Activated CD4-positive, alpha-beta memory T cell treated with anti-CD3 and anti-CD28 coated beads, Interleukin-2, amount 10 ng/mL, durations not matched to agents 7 days and 5 days (primary cell): ENCODE measurements at regions not wholly inside any gene's neighbourhood (a gene's known extent, or its start where the extent isn't known, plus 50 kb on each side); places are given as distances from the start of the nearest gene placed in this dataset.
A peak's percentile ranks its signal among the peaks of the same experiment; 100 is the strongest.

Source experiments
- CTCF ChIA-PET: fragments of 350-600 bp; sonication (Branson Sonifier 250); formaldehyde crosslinking; loops from one replicate; lab custom pipeline; 2021; ENCODE audit warnings: antibody characterized with exemption, inconsistent platforms; lab: Charles Lee
- POLR2A ChIA-PET: fragments of 350-600 bp; sonication (Branson Sonifier 250); formaldehyde crosslinking; loops from one replicate; lab custom pipeline; 2021; ENCODE audit warnings: antibody characterized with exemption; lab: Charles Lee
- DNase-seq: peaks from one replicate; pipeline ENCODE4 v3.0.0-alpha.2; 2020
- H3K27ac Mint-ChIP-seq: one replicate; pipeline ENCODE4 v1.8.0; 2021; ENCODE audit warnings: mild to moderate bottlenecking, mixed read lengths
- H3K27me3 Mint-ChIP-seq: one replicate; pipeline ENCODE4 v1.8.0; 2021; ENCODE audit warnings: mixed read lengths
- H3K36me3 Mint-ChIP-seq: one replicate; pipeline ENCODE4 v1.8.0; 2021; ENCODE audit warnings: low read depth, mixed read lengths
- H3K4me1 Mint-ChIP-seq: one replicate; pipeline ENCODE4 v1.8.0; 2021; ENCODE audit warnings: mixed read lengths
- H3K4me3 Mint-ChIP-seq: one replicate; pipeline ENCODE4 v1.8.0; 2021; ENCODE audit warnings: mild to moderate bottlenecking, mixed read lengths
- H3K9me3 Mint-ChIP-seq: one replicate; pipeline ENCODE4 v1.8.0; 2021; ENCODE audit warnings: mixed read lengths

DNA sequence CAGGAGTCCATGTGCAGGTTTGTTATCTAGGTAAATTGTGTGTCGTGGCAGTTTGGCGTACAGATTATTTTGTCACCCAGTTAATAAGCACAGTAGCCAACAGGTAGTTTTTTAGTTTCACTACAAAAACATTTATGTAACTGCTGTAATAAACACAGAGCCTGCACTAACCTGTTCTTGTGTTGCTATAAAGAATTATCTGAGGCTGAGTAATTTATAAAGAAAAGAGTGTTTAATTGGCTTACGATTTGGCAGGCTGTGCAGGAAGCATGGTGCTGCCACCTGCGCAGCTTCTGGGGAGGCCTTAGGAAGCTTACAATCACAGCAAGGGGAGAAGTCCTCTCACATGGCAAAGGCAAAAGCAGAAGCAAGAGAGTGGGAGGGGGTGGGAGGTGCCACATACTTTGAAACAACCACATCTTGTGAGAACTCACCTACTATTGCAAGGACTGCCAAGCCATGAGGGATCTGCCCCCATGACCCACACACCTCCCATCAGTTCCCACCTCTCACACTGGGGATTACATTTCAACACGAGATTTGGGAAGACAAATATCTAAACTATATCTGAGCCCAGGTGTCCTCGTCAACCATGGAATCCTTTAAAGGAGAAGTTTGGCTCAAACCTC, 266.4 kb upstream of the GRIP1 start:
- Mint-ChIP-seq H3K27me3 (peaks cover 8% of the 10 kb centered on the region), H3K36me3 (no peaks in the 10 kb centered on the region), H3K9me3 (no peaks in the 10 kb centered on the region), H3K27ac (no peak overlapping the region), H3K4me1 (peaks cover 4% of the 10 kb centered on the region), H3K4me3 (no peak overlapping the region)
- DNase-seq = no peak
- ChIA-PET POLR2A (no interaction called here), CTCF (no interaction called here)

DNA sequence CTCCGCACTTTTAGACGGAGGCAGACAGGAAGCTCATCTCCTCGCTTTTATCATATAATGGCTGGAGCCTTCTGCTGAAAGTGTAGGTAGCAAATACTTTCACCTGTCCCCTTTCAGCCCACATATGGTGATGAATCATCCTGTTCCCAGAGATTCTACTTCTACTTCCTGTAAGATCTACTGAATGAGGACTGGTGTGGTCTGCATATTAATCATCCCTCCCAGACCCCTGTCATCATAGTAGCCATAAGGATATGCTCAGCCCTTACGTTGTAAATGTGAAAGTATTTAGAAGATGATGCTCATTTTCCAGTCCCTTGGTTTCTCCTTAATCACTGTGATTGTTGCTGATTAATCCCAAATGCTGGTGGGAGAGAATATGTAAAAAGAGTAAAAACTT, 268.2 kb upstream of the GRIP1 start:
- no peaks in the 10 kb centered on the region for H3K9me3 Mint-ChIP-seq
- no peaks in the 10 kb centered on the region for H3K36me3 Mint-ChIP-seq
- H3K27me3 Mint-ChIP-seq = peaks cover 14% of the 10 kb centered on the region
- peaks cover 4% of the 10 kb centered on the region for H3K4me1 Mint-ChIP-seq
- CTCF ChIA-PET = no interaction called here
- POLR2A ChIA-PET = no interaction called here
- DNase-seq = no peak
- H3K27ac Mint-ChIP-seq = no peak overlapping the region
- no peak overlapping the region for H3K4me3 Mint-ChIP-seq

DNA sequence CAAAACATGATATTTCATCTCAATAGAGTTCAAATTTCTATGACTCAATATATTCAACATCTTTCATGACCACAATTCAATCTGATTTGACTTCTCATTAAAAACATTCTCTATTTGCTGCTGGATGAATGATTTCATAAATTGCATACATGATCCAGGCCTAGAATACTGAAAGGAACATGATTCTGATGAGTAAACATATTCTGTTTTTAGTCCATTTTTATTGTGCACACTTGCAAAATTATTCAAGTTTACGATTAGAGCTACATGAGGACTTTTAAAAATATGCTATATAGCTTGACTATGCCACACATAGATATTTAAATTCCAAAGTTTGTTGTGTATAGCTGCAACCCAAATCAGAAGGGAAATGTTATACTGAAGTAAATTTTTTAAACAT, 273.8 kb upstream of the GRIP1 start:
- H3K27me3 Mint-ChIP-seq = peaks cover 9% of the 10 kb centered on the region
- no peak for DNase-seq
- H3K36me3 Mint-ChIP-seq = no peaks in the 10 kb centered on the region
- CTCF ChIA-PET = no interaction called here
- POLR2A ChIA-PET = no interaction called here
- no peaks in the 10 kb centered on the region for H3K9me3 Mint-ChIP-seq
- no peak overlapping the region for H3K27ac Mint-ChIP-seq
- H3K4me3 Mint-ChIP-seq = no peak overlapping the region
- no peaks in the 10 kb centered on the region for H3K4me1 Mint-ChIP-seq

DNA sequence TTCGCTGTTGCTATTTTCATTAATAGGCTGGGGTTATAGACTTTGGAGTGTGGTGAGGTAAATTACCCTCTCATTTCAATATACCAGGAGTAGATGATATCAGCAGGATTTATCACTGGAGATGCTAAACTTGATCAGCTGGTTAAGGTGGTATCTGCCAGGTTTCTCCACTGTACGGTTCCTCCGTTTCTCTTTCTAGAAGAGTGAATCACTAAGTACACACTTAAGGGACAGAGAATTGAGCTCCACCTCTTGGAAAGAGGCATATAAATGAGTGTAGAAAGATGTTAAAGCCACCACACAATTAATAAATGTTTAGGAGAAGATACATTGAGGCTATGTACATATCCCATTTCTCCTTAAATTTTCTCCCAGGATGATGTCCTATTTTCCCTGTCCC, 277.4 kb upstream of the GRIP1 start:
- Mint-ChIP-seq H3K9me3 (no peaks in the 10 kb centered on the region), H3K27me3 (peaks cover 6% of the 10 kb centered on the region), H3K4me3 (no peak overlapping the region), H3K36me3 (no peaks in the 10 kb centered on the region), H3K4me1 (no peaks in the 10 kb centered on the region), H3K27ac (no peak overlapping the region)
- POLR2A ChIA-PET = no interaction called here
- CTCF ChIA-PET = no interaction called here
- no peak for DNase-seq

DNA sequence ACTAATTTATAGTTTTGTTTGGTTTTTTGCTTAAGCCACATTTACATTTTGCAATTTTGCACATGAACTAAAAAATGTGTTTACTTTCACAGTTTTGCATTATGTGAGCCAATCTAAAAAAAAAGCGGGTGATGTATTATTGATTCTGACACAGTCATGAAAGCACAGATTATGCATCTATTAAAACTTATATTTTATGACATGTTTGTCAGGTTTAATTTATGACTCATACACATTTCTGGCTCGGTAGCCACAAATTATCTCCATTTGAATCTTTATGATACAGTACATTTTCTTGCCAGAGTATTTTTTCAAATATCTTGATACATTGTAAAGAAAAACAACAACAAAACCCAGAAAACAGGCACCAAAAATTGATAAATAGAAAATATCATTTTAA, 280.4 kb upstream of the GRIP1 start:
- CTCF ChIA-PET = no interaction called here
- Mint-ChIP-seq H3K4me1 (peaks cover under 1% of the 10 kb centered on the region), H3K27ac (no peak overlapping the region), H3K27me3 (peaks cover 2% of the 10 kb centered on the region), H3K9me3 (no peaks in the 10 kb centered on the region), H3K4me3 (no peak overlapping the region), H3K36me3 (no peaks in the 10 kb centered on the region)
- POLR2A ChIA-PET = no interaction called here
- no peak for DNase-seq

DNA sequence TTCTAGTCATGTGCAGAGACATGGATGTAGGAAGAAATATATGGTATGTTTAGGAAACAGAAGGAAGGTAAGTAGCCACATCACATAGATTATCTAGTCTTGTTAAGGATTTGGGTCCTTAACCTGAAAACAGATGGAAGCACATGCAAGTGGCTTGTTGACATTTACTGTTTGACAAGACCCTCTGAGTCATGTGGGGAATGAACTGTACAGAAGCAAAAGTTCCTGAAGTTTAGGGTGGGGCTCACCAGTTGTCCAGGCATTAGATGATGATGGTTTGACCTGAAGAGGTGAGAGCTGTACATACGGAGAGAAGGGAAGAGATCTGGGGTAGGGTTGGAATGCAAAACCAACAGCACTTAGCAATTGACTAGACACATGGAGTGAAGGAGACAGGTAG, 281.1 kb upstream of the GRIP1 start:
- CTCF ChIA-PET = no interaction called here
- peaks cover 2% of the 10 kb centered on the region for H3K27me3 Mint-ChIP-seq
- no peaks in the 10 kb centered on the region for H3K36me3 Mint-ChIP-seq
- POLR2A ChIA-PET = no interaction called here
- H3K4me3 Mint-ChIP-seq = no peak overlapping the region
- no peaks in the 10 kb centered on the region for H3K9me3 Mint-ChIP-seq
- no peak overlapping the region for H3K27ac Mint-ChIP-seq
- H3K4me1 Mint-ChIP-seq = peaks cover 6% of the 10 kb centered on the region
- DNase-seq = no peak

DNA sequence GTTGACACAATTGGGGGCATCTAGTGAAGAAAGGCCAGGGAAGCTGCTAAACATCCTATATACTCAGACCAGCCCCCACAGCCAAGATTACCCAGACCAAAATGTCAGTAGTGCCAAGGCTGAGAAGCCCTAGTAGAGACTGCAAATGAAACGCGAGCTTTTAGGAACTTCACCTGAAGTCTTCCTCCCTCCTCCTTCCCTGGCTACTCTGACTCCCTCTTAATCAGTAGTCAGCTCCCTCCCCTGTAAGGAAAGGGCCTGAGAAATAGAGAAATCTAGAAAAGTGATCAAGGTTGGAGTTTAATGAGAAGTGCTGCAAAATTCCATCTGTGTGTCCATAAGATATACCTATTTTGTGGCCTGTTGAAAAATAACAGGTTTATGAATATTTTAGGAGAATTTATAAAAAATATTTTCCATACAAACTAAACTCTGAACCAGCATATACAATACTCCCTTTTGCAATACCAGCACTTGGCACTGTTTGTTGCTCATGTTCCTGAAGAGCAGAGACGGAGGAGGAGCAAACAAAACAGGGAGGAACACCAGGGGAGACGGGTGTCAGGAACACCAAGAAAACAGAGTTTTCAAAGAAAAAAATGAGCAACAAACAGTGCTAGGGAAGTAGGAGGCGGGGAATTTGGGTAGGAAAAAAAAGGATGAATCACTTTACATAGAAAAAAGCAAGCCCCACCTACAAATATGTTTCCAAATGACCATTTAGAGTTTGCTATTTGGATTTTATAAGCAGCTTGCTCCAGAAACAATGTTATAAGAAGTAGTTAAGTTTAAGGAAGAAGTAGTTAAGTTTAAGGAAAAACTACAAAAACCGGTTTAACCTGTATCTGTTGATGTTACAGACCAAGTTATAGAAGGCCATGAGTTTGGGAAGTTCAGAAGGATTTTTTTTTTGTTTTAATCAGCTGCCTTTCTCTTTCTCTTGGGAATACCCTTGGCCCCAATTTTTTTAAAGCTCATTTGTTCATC, 282.1 kb upstream of the GRIP1 start:
- Mint-ChIP-seq H3K9me3 (no peaks in the 10 kb centered on the region), H3K4me3 (no peak overlapping the region), H3K27ac (no peak overlapping the region), H3K4me1 (peaks cover 6% of the 10 kb centered on the region), H3K36me3 (no peaks in the 10 kb centered on the region), H3K27me3 (peaks cover 2% of the 10 kb centered on the region)
- ChIA-PET POLR2A (no interaction called here), CTCF (no interaction called here)
- no peak for DNase-seq

DNA sequence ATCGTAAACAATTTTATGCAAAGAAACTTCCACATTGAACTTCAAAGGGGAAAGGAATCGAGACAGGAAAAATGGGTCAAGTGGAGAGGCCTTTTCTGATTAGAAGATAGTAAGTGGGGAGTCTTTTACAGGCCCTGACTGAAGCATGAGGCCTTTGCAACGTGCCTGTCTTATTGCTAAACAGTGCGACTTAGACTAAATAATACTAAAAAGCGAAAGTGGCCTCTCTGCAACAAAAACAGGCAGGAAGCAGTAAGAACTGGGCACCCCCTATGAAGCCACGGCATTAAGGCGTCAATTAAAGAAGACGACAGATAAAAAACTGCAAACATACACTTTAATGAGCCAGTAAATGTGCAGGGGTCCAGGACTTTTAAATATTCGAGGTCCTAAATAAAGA, 283.4 kb upstream of the GRIP1 start:
- Mint-ChIP-seq H3K9me3 (no peaks in the 10 kb centered on the region), H3K27ac (no peak overlapping the region), H3K4me3 (no peak overlapping the region), H3K27me3 (peaks cover 2% of the 10 kb centered on the region), H3K4me1 (peaks cover 6% of the 10 kb centered on the region), H3K36me3 (no peaks in the 10 kb centered on the region)
- ChIA-PET POLR2A (no interaction called here), CTCF (no interaction called here)
- no peak for DNase-seq

DNA sequence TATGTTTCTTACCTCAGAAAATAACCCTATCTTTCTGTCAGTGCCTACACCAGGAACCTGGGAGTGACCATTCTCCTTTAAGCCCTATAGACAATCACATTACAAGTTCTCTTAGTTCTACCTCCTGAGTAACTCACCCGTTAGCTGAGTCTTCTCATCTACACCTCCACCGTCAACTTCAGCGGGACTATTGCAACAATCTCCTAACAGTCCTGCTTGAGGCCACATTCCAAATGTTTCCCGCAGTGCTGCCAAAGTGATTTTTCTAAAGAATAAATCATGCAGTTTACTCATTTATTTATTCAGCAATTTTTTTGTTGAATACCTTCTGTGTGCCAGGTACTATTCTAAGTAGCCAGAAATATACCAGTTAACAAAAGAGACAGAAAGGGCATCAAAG, 285.0 kb upstream of the GRIP1 start:
- Mint-ChIP-seq H3K9me3 (no peaks in the 10 kb centered on the region), H3K36me3 (no peaks in the 10 kb centered on the region), H3K27ac (no peak overlapping the region), H3K27me3 (peaks cover 2% of the 10 kb centered on the region), H3K4me3 (no peak overlapping the region), H3K4me1 (peaks cover 6% of the 10 kb centered on the region)
- ChIA-PET POLR2A (no interaction called here), CTCF (no interaction called here)
- DNase-seq = no peak

DNA sequence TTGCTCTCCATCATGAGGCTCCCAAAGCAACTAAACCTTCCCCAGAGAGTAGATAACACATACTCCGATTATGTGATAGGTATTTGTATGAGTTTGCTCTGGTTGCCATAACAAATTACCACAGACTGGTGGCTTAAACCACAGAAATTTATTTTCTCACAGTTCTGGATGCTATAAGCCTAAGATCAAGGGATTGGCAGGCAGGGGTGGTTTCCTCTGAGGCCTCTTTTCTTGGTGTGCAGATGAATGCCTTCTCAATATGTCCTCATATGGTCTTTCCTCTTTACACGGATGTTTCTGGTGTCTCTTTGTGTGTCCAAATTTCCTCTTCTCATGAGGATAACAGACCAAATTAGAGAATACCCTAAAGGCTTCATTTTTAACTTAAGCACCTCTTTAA, 285.8 kb upstream of the GRIP1 start:
- POLR2A ChIA-PET = no interaction called here
- H3K27ac Mint-ChIP-seq = no peak overlapping the region
- CTCF ChIA-PET = no interaction called here

DNA sequence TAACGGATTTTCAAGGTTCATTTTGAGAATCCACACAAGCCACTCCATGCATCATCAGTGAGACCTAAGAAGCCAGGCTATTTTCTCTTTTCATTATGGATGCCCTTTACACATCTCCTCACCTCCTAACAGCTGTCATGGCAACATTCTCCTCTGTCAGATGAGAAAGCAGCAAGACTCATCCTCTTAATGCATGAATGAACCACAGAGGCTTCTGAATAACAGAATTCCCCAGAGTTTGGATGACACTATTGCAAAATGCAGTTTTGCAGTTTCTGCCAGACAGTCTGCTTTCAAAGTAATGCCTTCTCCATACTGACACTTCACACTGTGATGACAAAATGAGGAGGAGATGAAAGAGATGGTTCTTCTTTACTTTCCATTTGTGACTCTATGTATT, 286.7 kb upstream of the GRIP1 start:
- no peaks in the 10 kb centered on the region for H3K9me3 Mint-ChIP-seq
- POLR2A ChIA-PET = no interaction called here

More for the DNA sequence above, 285.8 kb upstream of the GRIP1 start:
- no peak overlapping the region for H3K4me3 Mint-ChIP-seq
- H3K27me3 Mint-ChIP-seq = peaks cover 3% of the 10 kb centered on the region
- H3K4me1 Mint-ChIP-seq = peaks cover 6% of the 10 kb centered on the region
- no peaks in the 10 kb centered on the region for H3K9me3 Mint-ChIP-seq
- no peaks in the 10 kb centered on the region for H3K36me3 Mint-ChIP-seq
- DNase-seq = peak; percentile 16

DNA sequence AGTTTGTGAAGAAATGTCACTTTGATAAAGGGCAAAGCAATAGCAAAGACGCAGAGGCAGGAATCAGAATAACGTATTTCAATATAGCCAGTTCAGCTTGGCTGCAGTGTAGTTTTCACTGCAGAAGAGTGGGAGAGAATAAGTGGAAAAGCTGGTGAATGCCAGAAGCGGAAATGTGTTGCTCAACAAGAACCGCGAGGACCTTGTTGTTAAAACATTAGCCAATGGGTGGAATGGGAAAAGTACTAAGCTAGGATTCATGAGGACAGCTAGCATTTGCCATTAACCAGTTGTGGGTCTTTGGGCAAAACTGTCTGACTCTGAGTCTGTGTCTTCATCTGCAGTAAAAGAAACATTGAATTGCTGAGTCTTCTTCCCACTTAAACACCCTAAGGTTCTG, 292.9 kb upstream of the GRIP1 start:
- DNase-seq = no peak
- H3K36me3 Mint-ChIP-seq = no peaks in the 10 kb centered on the region
- POLR2A ChIA-PET = no interaction called here
- H3K27me3 Mint-ChIP-seq = peaks cover 7% of the 10 kb centered on the region
- no peaks in the 10 kb centered on the region for H3K9me3 Mint-ChIP-seq
- H3K27ac Mint-ChIP-seq = no peak overlapping the region
- H3K4me1 Mint-ChIP-seq = no peaks in the 10 kb centered on the region
- CTCF ChIA-PET = interaction anchor here (1.1 kb wide), 1 partner anchor 54 kb away, joined by 3 read pairs; no protein-coding TSS in a partner anchor
- H3K4me3 Mint-ChIP-seq = no peak overlapping the region

More for the DNA sequence above, 286.7 kb upstream of the GRIP1 start:
- H3K4me3 Mint-ChIP-seq = no peak overlapping the region
- no peak for DNase-seq
- no peak overlapping the region for H3K27ac Mint-ChIP-seq
- no peaks in the 10 kb centered on the region for H3K36me3 Mint-ChIP-seq
- H3K27me3 Mint-ChIP-seq = peaks cover 3% of the 10 kb centered on the region
- peaks cover 6% of the 10 kb centered on the region for H3K4me1 Mint-ChIP-seq
- CTCF ChIA-PET = no interaction called here

DNA sequence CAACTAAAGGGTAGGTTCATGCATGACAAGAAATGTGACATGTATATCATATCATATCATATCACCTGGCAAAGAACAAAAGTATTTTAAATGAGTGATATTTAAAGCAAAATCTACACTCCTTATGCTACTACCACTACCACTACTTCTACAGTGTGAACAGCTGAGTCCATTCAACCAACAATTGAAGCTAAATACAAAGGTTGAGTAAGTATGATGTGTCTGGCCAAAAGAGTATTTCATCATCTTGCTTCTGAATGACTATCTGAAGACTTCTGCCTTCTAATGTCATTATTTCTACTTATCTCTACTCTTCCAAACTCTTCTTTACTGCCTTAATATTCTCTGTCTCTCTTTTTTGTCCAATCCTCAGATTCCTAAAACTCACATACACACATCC, 292.6 kb upstream of the CAND1 start:
- Mint-ChIP-seq H3K9me3 (no peaks in the 10 kb centered on the region), H3K4me1 (no peaks in the 10 kb centered on the region), H3K27ac (no peak overlapping the region), H3K36me3 (no peaks in the 10 kb centered on the region), H3K4me3 (no peak overlapping the region), H3K27me3 (peaks cover 11% of the 10 kb centered on the region)
- ChIA-PET POLR2A (no interaction called here), CTCF (no interaction called here)
- no peak for DNase-seq
